ENCODE measurements at regions not wholly inside any gene's neighbourhood (a gene's known extent, or its start where the extent isn't known, plus 50 kb on each side); places are given as distances from the start of the nearest gene placed in this dataset.

DNA sequence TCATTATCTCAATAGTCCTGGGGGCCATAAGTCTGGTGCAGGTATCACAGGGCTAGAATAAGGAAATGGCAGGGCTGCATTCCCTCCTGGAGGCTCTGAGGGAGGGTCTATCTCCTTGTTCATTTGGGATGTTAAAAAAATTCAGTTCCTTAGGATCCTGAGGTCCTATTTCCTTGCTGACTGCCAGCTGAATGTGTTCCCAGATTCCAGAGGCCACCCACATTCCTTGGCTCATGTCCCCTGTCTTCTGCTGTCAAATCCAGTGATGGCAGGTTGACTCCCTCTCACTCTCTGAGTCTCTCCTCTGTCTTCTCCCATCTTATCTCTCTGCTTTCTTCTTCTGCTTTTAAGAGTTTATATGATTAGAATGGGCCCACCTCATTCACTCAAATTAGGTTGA, 400.6 kb downstream of the PTPRU start:
- in situ Hi-C loops (cut with MboI) = no loop called here

DNA sequence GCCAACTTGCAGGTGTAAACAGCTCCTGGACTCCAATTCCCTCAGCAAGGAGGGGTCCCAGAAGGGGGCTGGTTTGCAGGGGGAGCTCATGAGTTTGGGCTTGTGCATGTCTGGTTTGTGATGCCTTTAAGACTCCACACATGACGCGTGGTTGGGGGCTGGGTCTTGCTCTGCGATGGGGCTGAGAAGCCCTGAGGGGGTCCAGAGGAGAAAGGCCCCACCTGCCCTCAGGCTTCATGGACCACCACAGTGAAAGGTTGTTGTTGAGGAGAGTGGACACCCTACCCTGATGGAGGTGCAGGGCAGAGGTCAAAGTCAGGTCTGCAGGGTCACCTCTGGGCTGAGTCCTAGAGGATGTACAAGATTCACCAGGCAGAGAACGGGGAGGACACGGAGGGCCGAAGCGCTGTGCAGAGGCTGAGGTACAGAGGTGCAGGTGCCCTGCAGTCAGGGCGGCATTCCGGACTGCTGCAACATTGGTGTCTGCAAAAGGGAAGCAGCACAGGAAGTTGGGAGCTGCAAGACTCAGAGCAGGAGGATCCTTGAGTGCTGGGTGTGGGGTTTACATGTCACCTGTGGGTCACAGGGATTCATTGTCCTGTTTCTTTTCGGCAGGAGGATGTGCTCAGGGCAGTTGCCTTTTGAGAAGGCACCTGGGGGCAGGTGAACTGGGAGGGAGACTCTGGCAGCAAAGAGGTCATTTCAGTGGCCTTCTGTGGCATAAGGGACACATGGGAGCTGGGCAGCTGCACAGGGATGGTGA, 399.4 kb downstream of the PTPRU start:
- H3K36me3 ChIP-seq (ENCODE audit: control insufficient read depth in 2 of 2, insufficient read depth in 2 of 2, low read length in 1 of 2) = no peaks in the 10 kb centered on the region
- no peak for ATAC-seq
- intact Hi-C loops (cut with micrococcal nuclease; ENCODE audit: unreplicated experiment) = no loop called here
- H2AFZ ChIP-seq (ENCODE audit: control insufficient read depth, low read depth, low read length) = no peak overlapping the region
- CTCF ChIA-PET = no interaction called here
- POLR2A ChIA-PET = no interaction called here
- no peaks in the 10 kb centered on the region for H3K9me3 ChIP-seq (replicated peaks; ENCODE audit: control insufficient read depth, insufficient read depth, low read length)
- in situ Hi-C loops (cut with MboI) = no loop called here
- no peaks in the 10 kb centered on the region for H3K79me2 ChIP-seq (ENCODE audit: control insufficient read depth, insufficient read depth, low read length)
- BruUV-seq (replicated peaks) = no TSS peak
- 25% methylated on average over 10 of the region's 10 CpGs for WGBS (ENCODE audit: insufficient coverage, insufficient replicate concordance, low lambda C conversion rate, missing lambda C conversion rate)
- RAD21 ChIA-PET (ENCODE audit: unreplicated experiment) = no interaction called here
- H3K4me3 ChIP-seq = no peak overlapping the region
- H3K27me3 ChIP-seq (replicated peaks in 1 of 2; ENCODE audit: control insufficient read depth in 2 of 2, insufficient read depth in 2 of 2, low read length in 1 of 2) = peaks cover 2 to 5% of the 10 kb centered on the region in 2 experiments; a peak in 1 of 4 replicates
- no peak overlapping the region for H3K27ac ChIP-seq (ENCODE audit: control insufficient read depth, insufficient read depth)
- no peak overlapping the region for H3K4me2 ChIP-seq (ENCODE audit: control insufficient read depth, insufficient read depth)
- no peaks in the 10 kb centered on the region for H4K20me1 ChIP-seq (ENCODE audit: control insufficient read depth, insufficient read depth)
- no peak overlapping the region for H3K9ac ChIP-seq (ENCODE audit: control insufficient read depth, insufficient read depth, low read length)
- SMC1A ChIA-PET (ENCODE audit: uncharacterized antibody, unreplicated experiment) = no interaction called here
- FAIRE-seq = no peak
- no peaks in the 10 kb centered on the region for H3K4me1 ChIP-seq (ENCODE audit: control insufficient read depth, insufficient read depth, low read length)
- no peak for DNase-seq (ENCODE audit: low read depth, low spot score)
- TF ChIP-seq, protein P1, sequence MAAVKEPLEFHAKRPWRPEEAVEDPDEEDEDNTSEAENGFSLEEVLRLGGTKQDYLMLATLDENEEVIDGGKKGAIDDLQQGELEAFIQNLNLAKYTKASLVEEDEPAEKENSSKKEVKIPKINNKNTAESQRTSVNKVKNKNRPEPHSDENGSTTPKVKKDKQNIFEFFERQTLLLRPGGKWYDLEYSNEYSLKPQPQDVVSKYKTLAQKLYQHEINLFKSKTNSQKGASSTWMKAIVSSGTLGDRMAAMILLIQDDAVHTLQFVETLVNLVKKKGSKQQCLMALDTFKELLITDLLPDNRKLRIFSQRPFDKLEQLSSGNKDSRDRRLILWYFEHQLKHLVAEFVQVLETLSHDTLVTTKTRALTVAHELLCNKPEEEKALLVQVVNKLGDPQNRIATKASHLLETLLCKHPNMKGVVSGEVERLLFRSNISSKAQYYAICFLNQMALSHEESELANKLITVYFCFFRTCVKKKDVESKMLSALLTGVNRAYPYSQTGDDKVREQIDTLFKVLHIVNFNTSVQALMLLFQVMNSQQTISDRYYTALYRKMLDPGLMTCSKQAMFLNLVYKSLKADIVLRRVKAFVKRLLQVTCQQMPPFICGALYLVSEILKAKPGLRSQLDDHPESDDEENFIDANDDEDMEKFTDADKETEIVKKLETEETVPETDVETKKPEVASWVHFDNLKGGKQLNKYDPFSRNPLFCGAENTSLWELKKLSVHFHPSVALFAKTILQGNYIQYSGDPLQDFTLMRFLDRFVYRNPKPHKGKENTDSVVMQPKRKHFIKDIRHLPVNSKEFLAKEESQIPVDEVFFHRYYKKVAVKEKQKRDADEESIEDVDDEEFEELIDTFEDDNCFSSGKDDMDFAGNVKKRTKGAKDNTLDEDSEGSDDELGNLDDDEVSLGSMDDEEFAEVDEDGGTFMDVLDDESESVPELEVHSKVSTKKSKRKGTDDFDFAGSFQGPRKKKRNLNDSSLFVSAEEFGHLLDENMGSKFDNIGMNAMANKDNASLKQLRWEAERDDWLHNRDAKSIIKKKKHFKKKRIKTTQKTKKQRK (IDR thresholded peaks at IDR 0.05; ENCODE audit: low read depth, low read length) = no peak
- TF ChIP-seq TBL1XR1 (IDR thresholded peaks at IDR 0.05; ENCODE audit: low read depth, low read length) (no peak), RAD21 (IDR thresholded peaks at IDR 0.05; ENCODE audit: insufficient read depth, low read depth, low read length) (no peak), PAX8 (IDR thresholded peaks at IDR 0.05) (no peak)

More for the DNA sequence above, 400.6 kb downstream of the PTPRU start:
- Histone ChIP-seq H3K27me3 (replicated peaks in 1 of 2; ENCODE audit: control insufficient read depth in 2 of 2, insufficient read depth in 2 of 2, low read length in 1 of 2) (peaks cover 2 to 5% of the 10 kb centered on the region in 2 experiments; a peak in 1 of 4 replicates), H2AFZ (ENCODE audit: control insufficient read depth, low read depth, low read length) (no peak overlapping the region), H3K9ac (ENCODE audit: control insufficient read depth, insufficient read depth, low read length) (no peak overlapping the region), H3K79me2 (ENCODE audit: control insufficient read depth, insufficient read depth, low read length) (no peaks in the 10 kb centered on the region), H4K20me1 (ENCODE audit: control insufficient read depth, insufficient read depth) (no peaks in the 10 kb centered on the region), H3K4me1 (ENCODE audit: control insufficient read depth, insufficient read depth, low read length) (no peaks in the 10 kb centered on the region), H3K9me3 (replicated peaks; ENCODE audit: control insufficient read depth, insufficient read depth, low read length) (no peaks in the 10 kb centered on the region), H3K27ac (ENCODE audit: control insufficient read depth, insufficient read depth) (no peak overlapping the region), H3K4me2 (ENCODE audit: control insufficient read depth, insufficient read depth) (no peak overlapping the region), H3K4me3 (no peak overlapping the region), H3K36me3 (ENCODE audit: control insufficient read depth in 2 of 2, insufficient read depth in 2 of 2, low read length in 1 of 2) (no peaks in the 10 kb centered on the region)
- ChIA-PET RAD21 (ENCODE audit: unreplicated experiment) (no interaction called here), SMC1A (ENCODE audit: uncharacterized antibody, unreplicated experiment) (no interaction called here), CTCF (no interaction called here), POLR2A (no interaction called here)
- DNase-seq (ENCODE audit: low read depth, low spot score) (no peak), ATAC-seq (no peak), FAIRE-seq (no peak)
- TF ChIP-seq HDAC6 (IDR thresholded peaks at IDR 0.05; ENCODE audit: unreplicated experiment) (no peak), ZNF274 (IDR thresholded peaks at IDR 0.05; ENCODE audit: insufficient read depth, insufficient read length) (no peak), NFYB (IDR thresholded peaks at IDR 0.05; ENCODE audit: insufficient read depth, low read depth, low read length) (no peak), HCFC1 (IDR thresholded peaks at IDR 0.05; ENCODE audit: low read length) (no peak), TARDBP (IDR thresholded peaks at IDR 0.05; ENCODE audit: borderline replicate concordance) (no peak), ESRRA (IDR thresholded peaks at IDR 0.05; ENCODE audit: low read length) (no peak), HDAC2 (IDR thresholded peaks at IDR 0.05) (no peak)
- TF ChIP-seq, protein P2, sequence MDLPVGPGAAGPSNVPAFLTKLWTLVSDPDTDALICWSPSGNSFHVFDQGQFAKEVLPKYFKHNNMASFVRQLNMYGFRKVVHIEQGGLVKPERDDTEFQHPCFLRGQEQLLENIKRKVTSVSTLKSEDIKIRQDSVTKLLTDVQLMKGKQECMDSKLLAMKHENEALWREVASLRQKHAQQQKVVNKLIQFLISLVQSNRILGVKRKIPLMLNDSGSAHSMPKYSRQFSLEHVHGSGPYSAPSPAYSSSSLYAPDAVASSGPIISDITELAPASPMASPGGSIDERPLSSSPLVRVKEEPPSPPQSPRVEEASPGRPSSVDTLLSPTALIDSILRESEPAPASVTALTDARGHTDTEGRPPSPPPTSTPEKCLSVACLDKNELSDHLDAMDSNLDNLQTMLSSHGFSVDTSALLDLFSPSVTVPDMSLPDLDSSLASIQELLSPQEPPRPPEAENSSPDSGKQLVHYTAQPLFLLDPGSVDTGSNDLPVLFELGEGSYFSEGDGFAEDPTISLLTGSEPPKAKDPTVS (IDR thresholded peaks at IDR 0.05; ENCODE audit: low read depth, low read length) = no peak
- no TSS peak for BruUV-seq (replicated peaks)
- intact Hi-C loops (cut with micrococcal nuclease; ENCODE audit: unreplicated experiment) = no loop called here
